ENCODE measurements at regions not wholly inside any gene's neighbourhood (a gene's known extent, or its start where the extent isn't known, plus 50 kb on each side); places are given as distances from the start of the nearest gene placed in this dataset.

DNA sequence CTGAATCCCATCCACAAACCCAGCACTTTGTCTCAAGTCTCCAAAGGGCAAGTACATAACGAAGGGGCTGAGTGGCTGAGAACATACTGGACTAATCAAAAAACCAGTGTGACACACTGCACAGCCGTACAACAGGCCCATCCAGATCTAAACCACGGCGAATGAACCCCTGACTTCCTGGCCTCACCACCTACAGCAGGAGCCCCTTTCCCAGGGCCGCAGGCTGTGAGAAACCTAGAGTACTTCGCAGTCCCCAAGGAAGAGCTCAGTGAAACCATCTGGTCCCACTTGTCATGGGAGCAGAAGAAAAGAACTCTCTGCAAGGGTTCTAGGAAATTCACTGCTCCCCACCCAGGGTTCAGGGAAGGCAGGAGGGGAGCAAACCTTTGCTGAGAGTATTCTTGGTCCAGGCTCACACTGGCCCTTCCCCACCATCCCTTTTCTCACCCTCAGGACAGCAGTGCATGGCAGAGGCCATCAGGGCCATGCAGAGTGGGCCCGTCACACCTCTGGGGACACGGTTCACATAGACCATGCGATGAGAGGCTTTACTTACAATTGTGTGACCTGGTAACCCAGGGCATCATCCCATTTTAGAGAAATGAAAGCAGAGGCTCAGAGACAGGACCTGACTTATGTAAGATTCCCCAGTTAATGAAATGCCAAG, 192.8 kb downstream of the BCL11B start:
- no peak for TF ChIP-seq ZNF157 (tag by site-specific recombination; IDR thresholded peaks at IDR 0.05)
- POLR2A ChIA-PET, result no interaction called here
- no peaks in the 10 kb centered on the region for H3K36me3 ChIP-seq (ENCODE audit: control insufficient read depth in 2 of 2, insufficient read depth in 1 of 2, low read length in 2 of 2)
- no peaks in the 10 kb centered on the region; the same call in 1 of the 2 replicates for H3K9me3 ChIP-seq (ENCODE audit: control insufficient read depth, insufficient read depth, low read depth, low read length)
- no peak overlapping the region for H3K4me3 ChIP-seq (ENCODE audit: low read depth, low read length)
- no peaks in the 10 kb centered on the region for H3K4me1 ChIP-seq (ENCODE audit: control insufficient read depth, insufficient read depth, low read length)
- CTCF ChIA-PET, result no interaction called here
- no peak overlapping the region for H3K27ac ChIP-seq (ENCODE audit: extremely low read depth, low read depth, low read length)

DNA sequence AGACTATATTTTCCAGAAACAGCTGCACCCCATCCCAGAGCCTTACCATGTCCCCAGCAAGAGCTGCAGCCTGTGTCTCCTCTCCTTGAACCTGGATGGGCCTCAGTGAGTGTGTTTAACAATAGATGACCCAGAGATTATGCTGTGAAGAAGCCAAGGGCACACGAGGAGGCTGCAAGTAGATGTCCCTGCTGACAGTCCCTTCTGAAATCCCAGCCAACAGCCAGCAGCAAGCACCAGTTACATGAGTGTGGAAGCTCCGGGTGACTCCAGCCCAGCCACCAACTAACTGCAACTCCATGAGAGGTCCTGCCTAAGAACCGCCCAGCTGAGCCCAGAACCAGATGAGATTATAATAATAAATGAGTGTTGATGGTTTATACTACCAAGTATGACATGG, 191.7 kb downstream of the BCL11B start:
- no peaks in the 10 kb centered on the region for H3K36me3 ChIP-seq (ENCODE audit: control insufficient read depth in 2 of 2, insufficient read depth in 1 of 2, low read length in 2 of 2)
- ChIA-PET CTCF (no interaction called here), POLR2A (no interaction called here)
- H3K4me1 ChIP-seq (ENCODE audit: control insufficient read depth, insufficient read depth, low read length), result no peaks in the 10 kb centered on the region
- H3K4me3 ChIP-seq (ENCODE audit: low read depth, low read length), result no peak overlapping the region
- TF ChIP-seq ZNF239 (tag by site-specific recombination; IDR thresholded peaks at IDR 0.05), result no peak
- no peak for TF ChIP-seq BCL11A (tag by site-specific recombination; IDR thresholded peaks at IDR 0.05; ENCODE audit: low read depth)
- no peak for TF ChIP-seq ZNF341 (tag by site-specific recombination; IDR thresholded peaks at IDR 0.05; ENCODE audit: low read depth)
- no peak for TF ChIP-seq ZNF830 (tag by site-specific recombination; IDR thresholded peaks at IDR 0.05; ENCODE audit: low read depth)
- no peak for TF ChIP-seq ZNF621 (tag by site-specific recombination; IDR thresholded peaks at IDR 0.05)
- TF ChIP-seq ZBTB7A (tag by site-specific recombination; IDR thresholded peaks at IDR 0.05; ENCODE audit: low read depth), result no peak
- no peaks in the 10 kb centered on the region; the same call in 1 of the 2 replicates for H3K9me3 ChIP-seq (ENCODE audit: control insufficient read depth, insufficient read depth, low read depth, low read length)
- no peak overlapping the region for H3K27ac ChIP-seq (ENCODE audit: extremely low read depth, low read depth, low read length)

DNA sequence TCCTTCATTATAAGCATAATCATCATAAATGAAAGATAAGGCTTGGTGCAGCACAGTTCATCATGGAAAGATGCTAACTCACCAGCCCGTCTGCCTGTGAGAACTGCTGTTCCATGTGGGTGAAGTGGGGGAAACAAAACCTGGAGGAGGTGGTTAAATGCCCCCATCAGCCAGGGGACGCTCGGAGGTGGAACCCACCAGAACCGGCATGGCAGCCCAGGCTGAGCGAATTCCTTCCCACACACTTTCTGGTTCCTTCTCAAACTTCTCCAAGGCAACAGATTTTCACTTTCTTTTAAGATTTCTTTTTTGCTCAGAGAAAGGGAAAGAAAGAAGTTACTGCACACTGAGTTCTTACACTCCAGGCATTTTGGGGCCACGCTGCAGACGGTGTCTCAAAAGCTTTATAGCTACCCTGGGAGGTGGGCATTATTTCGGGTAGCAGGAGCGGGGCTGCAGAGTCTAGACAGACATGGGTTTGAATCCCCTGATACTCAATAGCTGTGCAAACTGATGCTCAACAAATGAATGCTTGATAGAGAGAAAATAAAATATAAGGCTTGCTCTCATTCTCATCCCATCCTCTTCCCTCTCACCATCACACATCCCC, 190.7 kb downstream of the BCL11B start:
- Histone ChIP-seq H3K27ac (ENCODE audit: extremely low read depth, low read depth, low read length) (no peak overlapping the region), H3K9me3 (ENCODE audit: control insufficient read depth, insufficient read depth, low read depth, low read length) (no peaks in the 10 kb centered on the region; the same call in 1 of the 2 replicates), H3K36me3 (ENCODE audit: control insufficient read depth in 2 of 2, insufficient read depth in 1 of 2, low read length in 2 of 2) (no peaks in the 10 kb centered on the region), H3K4me3 (ENCODE audit: low read depth, low read length) (no peak overlapping the region), H3K4me1 (ENCODE audit: control insufficient read depth, insufficient read depth, low read length) (no peaks in the 10 kb centered on the region)
- no peak for TF ChIP-seq ZNF248 (tag by site-specific recombination; IDR thresholded peaks at IDR 0.05)
- CTCF ChIA-PET, result no interaction called here
- POLR2A ChIA-PET, result no interaction called here

GRCh38 chr14:99081880-99082279, 190.1 kb downstream of the BCL11B start:
- Histone ChIP-seq H3K36me3 (ENCODE audit: control insufficient read depth in 2 of 2, insufficient read depth in 1 of 2, low read length in 2 of 2) (no peaks in the 10 kb centered on the region), H3K9me3 (ENCODE audit: control insufficient read depth, insufficient read depth, low read depth, low read length) (no peaks in the 10 kb centered on the region; the same call in 1 of the 2 replicates), H3K27ac (ENCODE audit: extremely low read depth, low read depth, low read length) (no peak overlapping the region), H3K4me1 (ENCODE audit: control insufficient read depth, insufficient read depth, low read length) (no peaks in the 10 kb centered on the region), H3K4me3 (ENCODE audit: low read depth, low read length) (no peak overlapping the region)
- CTCF ChIA-PET, result no interaction called here
- TF ChIP-seq ZNF112 (tag by site-specific recombination; IDR thresholded peaks at IDR 0.05) (no peak), GLIS2 (tag by site-specific recombination; IDR thresholded peaks at IDR 0.05) (no peak), ZNF626 (tag by site-specific recombination; IDR thresholded peaks at IDR 0.05) (no peak), ZNF121 (tag by site-specific recombination; IDR thresholded peaks at IDR 0.05) (no peak), ZNF621 (tag by site-specific recombination; IDR thresholded peaks at IDR 0.05) (no peak), KLF7 (tag by site-specific recombination; IDR thresholded peaks at IDR 0.05; ENCODE audit: borderline replicate concordance) (no peak), ZNF560 (tag by site-specific recombination; IDR thresholded peaks at IDR 0.05; ENCODE audit: borderline replicate concordance) (no peak), ZNF48 (tag by site-specific recombination; IDR thresholded peaks at IDR 0.05) (no peak), ZNF404 (tag by site-specific recombination; IDR thresholded peaks at IDR 0.05) (no peak), ZNF529 (tag by site-specific recombination; IDR thresholded peaks at IDR 0.05; ENCODE audit: insufficient replicate concordance) (no peak), ZNF239 (tag by site-specific recombination; IDR thresholded peaks at IDR 0.05) (no peak), ZNF645 (tag by site-specific recombination; IDR thresholded peaks at IDR 0.05) (no peak), BCL6B (tag by site-specific recombination; IDR thresholded peaks at IDR 0.05) (no peak), ZBTB7A (tag by site-specific recombination; IDR thresholded peaks at IDR 0.05; ENCODE audit: low read depth) (no peak), ZNF623 (tag by site-specific recombination; IDR thresholded peaks at IDR 0.05) (no peak), SP2 (tag by site-specific recombination; IDR thresholded peaks at IDR 0.05) (no peak), ZBTB20 (tag by site-specific recombination; IDR thresholded peaks at IDR 0.05) (no peak)
- TF ChIP-seq, protein P1, sequence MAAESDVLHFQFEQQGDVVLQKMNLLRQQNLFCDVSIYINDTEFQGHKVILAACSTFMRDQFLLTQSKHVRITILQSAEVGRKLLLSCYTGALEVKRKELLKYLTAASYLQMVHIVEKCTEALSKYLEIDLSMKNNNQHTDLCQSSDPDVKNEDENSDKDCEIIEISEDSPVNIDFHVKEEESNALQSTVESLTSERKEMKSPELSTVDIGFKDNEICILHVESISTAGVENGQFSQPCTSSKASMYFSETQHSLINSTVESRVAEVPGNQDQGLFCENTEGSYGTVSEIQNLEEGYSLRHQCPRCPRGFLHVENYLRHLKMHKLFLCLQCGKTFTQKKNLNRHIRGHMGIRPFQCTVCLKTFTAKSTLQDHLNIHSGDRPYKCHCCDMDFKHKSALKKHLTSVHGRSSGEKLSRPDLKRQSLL (tag by site-specific recombination; IDR thresholded peaks at IDR 0.05), result no peak
- POLR2A ChIA-PET, result no interaction called here
